ENCODE measurements at regions not wholly inside any gene's neighbourhood (a gene's known extent, or its start where the extent isn't known, plus 50 kb on each side); places are given as distances from the start of the nearest gene placed in this dataset.

- Mint-ChIP-seq H3K9me3 (peaks cover 16% of the 10 kb centered on the region), H3K36me3 (ENCODE audit: low read depth) (no peaks in the 10 kb centered on the region), H3K27ac (no peak overlapping the region), H3K27me3 (no peaks in the 10 kb centered on the region), H3K4me1 (ENCODE audit: low read depth) (no peaks in the 10 kb centered on the region), H3K4me3 (no peak overlapping the region)
- Histone ChIP-seq H3K4me3 (ENCODE audit: low read length) (no peak overlapping the region), H3K27me3 (ENCODE audit: control insufficient read depth in 1 of 2, insufficient read depth in 2 of 2, low read length in 2 of 2) (no peaks in the 10 kb centered on the region), H3K4me1 (ENCODE audit: insufficient read depth, low read length) (no peaks in the 10 kb centered on the region), H3K36me3 (ENCODE audit: insufficient read depth, low read length) (no peaks in the 10 kb centered on the region), H3K27ac (ENCODE audit: low read depth in 1 of 2, low read length in 2 of 2) (no peak overlapping the region), H3K9me3 (ENCODE audit: control insufficient read depth in 1 of 2, insufficient read depth in 1 of 2, low read length in 2 of 2) (peaks cover 0 to 3% of the 10 kb centered on the region in 2 experiments)
- no peak for ATAC-seq (ENCODE audit: poor library complexity)
- DNase-seq = no peak
- no peak for TF ChIP-seq CTCF (IDR thresholded peaks at IDR 0.05)
- POLR2A ChIA-PET = no interaction called here
- intact Hi-C loops (cut with DNase I, micrococcal nuclease) = no loop called here
- CTCF ChIA-PET = no interaction called here
Observed at GRCh38 chr14:83282706-83283105, 1749.1 kb upstream of the SEL1L start.

GRCh38 chr14:83287300-83287699 is 1753.6 kb upstream of the SEL1L start:
- Histone ChIP-seq H3K9me3 (ENCODE audit: control insufficient read depth in 1 of 2, insufficient read depth in 1 of 2, low read length in 2 of 2) (peaks cover 0 to 3% of the 10 kb centered on the region in 2 experiments), H3K36me3 (ENCODE audit: insufficient read depth, low read length) (no peaks in the 10 kb centered on the region), H3K4me3 (ENCODE audit: low read length) (no peak overlapping the region), H3K27me3 (ENCODE audit: control insufficient read depth in 1 of 2, insufficient read depth in 2 of 2, low read length in 2 of 2) (no peaks in the 10 kb centered on the region), H3K4me1 (ENCODE audit: insufficient read depth, low read length) (no peaks in the 10 kb centered on the region), H3K27ac (ENCODE audit: low read depth in 1 of 2, low read length in 2 of 2) (no peak overlapping the region)
- ATAC-seq (ENCODE audit: poor library complexity) = no peak
- Mint-ChIP-seq H3K4me1 (ENCODE audit: low read depth) (no peaks in the 10 kb centered on the region), H3K27me3 (no peaks in the 10 kb centered on the region), H3K27ac (no peak overlapping the region), H3K4me3 (no peak overlapping the region), H3K9me3 (peaks cover 9% of the 10 kb centered on the region), H3K36me3 (ENCODE audit: low read depth) (no peaks in the 10 kb centered on the region)
- ChIA-PET POLR2A (no interaction called here), CTCF (no interaction called here)
- TF ChIP-seq CTCF (IDR thresholded peaks at IDR 0.05) = no peak
- no peak for DNase-seq
- intact Hi-C loops (cut with DNase I, micrococcal nuclease) = no loop called here

- Histone ChIP-seq H3K27me3 (ENCODE audit: control insufficient read depth in 1 of 2, insufficient read depth in 2 of 2, low read length in 2 of 2) (no peaks in the 10 kb centered on the region), H3K4me3 (ENCODE audit: low read length) (no peak overlapping the region), H3K9me3 (ENCODE audit: control insufficient read depth in 1 of 2, insufficient read depth in 1 of 2, low read length in 2 of 2) (peaks cover 0 to 7% of the 10 kb centered on the region in 2 experiments), H3K36me3 (ENCODE audit: insufficient read depth, low read length) (no peaks in the 10 kb centered on the region), H3K27ac (ENCODE audit: low read depth in 1 of 2, low read length in 2 of 2) (no peak overlapping the region), H3K4me1 (ENCODE audit: insufficient read depth, low read length) (no peaks in the 10 kb centered on the region)
- CTCF ChIA-PET = interaction anchor here (1.3 kb wide), 1 partner anchor 10 kb away, joined by 3 read pairs; no protein-coding TSS in a partner anchor
- Mint-ChIP-seq H3K9me3 (peaks cover 4% of the 10 kb centered on the region), H3K4me1 (ENCODE audit: low read depth) (no peaks in the 10 kb centered on the region), H3K36me3 (ENCODE audit: low read depth) (no peaks in the 10 kb centered on the region), H3K4me3 (no peak overlapping the region), H3K27me3 (no peaks in the 10 kb centered on the region), H3K27ac (no peak overlapping the region)
- intact Hi-C loops (cut with DNase I, micrococcal nuclease) = no loop called here
- no peak for ATAC-seq (ENCODE audit: poor library complexity)
- POLR2A ChIA-PET = no interaction called here
- no peak for TF ChIP-seq CTCF (IDR thresholded peaks at IDR 0.05)
- DNase-seq = no peak
Observed at GRCh38 chr14:83289390-83289789, 1755.7 kb upstream of the SEL1L start.

All from CD4-positive, alpha-beta T cell (primary cell).